Smooth muscle cell (in vitro differentiated cells): ENCODE measurements at regions not wholly inside any gene's neighbourhood (a gene's known extent, or its start where the extent isn't known, plus 50 kb on each side); places are given as distances from the start of the nearest gene placed in this dataset.

Experiments
- DNase-seq: peaks from one replicate; lab custom pipeline; 2025; ENCODE audit not compliant: unreplicated experiment; lab: John Stamatoyannopoulos, UW
- H2AFZ ChIP-seq: fragments of 200-600 bp; sonication (generic); 2 replicates; pipeline ENCODE4 v1.6.0; 2016; ENCODE audit warnings: antibody characterized with exemption, low read depth, mild to moderate bottlenecking
- H3F3A ChIP-seq: fragments of 200-600 bp; sonication (generic); 2 replicates; pipeline ENCODE4 v1.6.0; 2017; ENCODE audit warnings: antibody characterized with exemption, low read depth
- H3K27ac ChIP-seq: fragments of 200-600 bp; sonication (generic); 2 replicates; pipeline ENCODE4 v1.5.1; 2016; ENCODE audit warnings: low read depth, mild to moderate bottlenecking
- H3K27me3 ChIP-seq: fragments of 200-600 bp; sonication (generic); 2 replicates; pipeline ENCODE4 v1.6.1; 2016; ENCODE audit warnings: low read depth, mild to moderate bottlenecking
- H3K36me3 ChIP-seq: fragments of 200-600 bp; sonication (generic); 2 replicates; pipeline ENCODE4 v1.5.1; 2016; ENCODE audit warnings: low read depth
- H3K4me1 ChIP-seq: fragments of 200-600 bp; sonication (generic); 2 replicates; pipeline ENCODE4 v1.5.1; 2016; ENCODE audit warnings: low read depth
- H3K4me2 ChIP-seq: fragments of 200-600 bp; sonication (generic); 2 replicates; pipeline ENCODE4 v1.6.0; 2016; ENCODE audit warnings: mild to moderate bottlenecking
- H3K4me3 ChIP-seq: fragments of 200-600 bp; sonication (generic); 2 replicates; pipeline ENCODE4 v1.5.1; 2016; ENCODE audit warnings: mild to moderate bottlenecking
- H3K79me2 ChIP-seq: fragments of 200-600 bp; sonication (generic); 2 replicates; pipeline ENCODE4 v1.6.0; 2016; ENCODE audit warnings: low read depth, mild to moderate bottlenecking
- H3K9ac ChIP-seq: fragments of 200-600 bp; sonication (generic); 2 replicates; pipeline ENCODE4 v1.6.0; 2016; ENCODE audit warnings: low read depth
- H3K9me3 ChIP-seq: fragments of 200-600 bp; sonication (generic); replicated peaks from 2 replicates; pipeline ENCODE4 v1.5.1; 2016; ENCODE audit warnings: low read depth
- H4K20me1 ChIP-seq: fragments of 200-600 bp; sonication (generic); 2 replicates; pipeline ENCODE4 v1.6.0; 2016; ENCODE audit warnings: low read depth
- WGBS: methylation state at CpG from one replicate; pipeline ENCODE4 v1.1.7; 2016; ENCODE audit warnings: low lambda C conversion rate; 5-methylcytosine and 5-hydroxymethylcytosine counted together
- TF ChIP-seq, protein P1 (sequence below): fragments of 200-600 bp; sonication (generic); IDR thresholded peaks from 2 replicates; pipeline ENCODE4 v1.5.1; 2017; ENCODE audit warnings: borderline replicate concordance, mild to moderate bottlenecking, antibody characterized with exemption; ENCODE audit not compliant: insufficient read depth, poor library complexity, severe bottlenecking

DNA sequence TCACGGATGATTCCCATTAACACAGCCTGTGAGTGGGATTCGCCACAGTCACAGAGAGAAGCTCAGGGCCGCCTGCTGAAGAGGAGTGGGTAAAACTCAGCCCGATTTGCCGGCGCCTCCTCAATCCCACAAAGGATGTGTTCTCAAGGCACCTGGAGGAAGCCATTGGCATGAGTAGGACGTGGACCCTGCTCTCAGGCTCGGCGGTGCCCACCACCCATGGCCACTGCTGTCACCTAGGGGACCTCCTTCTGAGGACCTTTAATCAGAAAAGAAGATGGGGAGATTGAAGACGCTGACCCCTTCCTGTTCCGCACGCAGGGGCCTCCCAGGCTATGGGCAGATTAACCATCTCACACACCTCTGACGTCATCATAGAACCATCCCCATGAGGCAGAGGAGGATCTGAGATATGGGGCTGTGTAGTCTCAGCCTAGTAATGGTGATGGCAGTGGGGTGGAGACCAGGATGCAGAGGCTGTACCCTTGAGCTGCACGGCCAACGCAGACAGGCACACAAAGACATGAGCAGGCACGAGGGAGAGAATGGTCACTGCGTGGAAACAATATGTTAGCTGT lies 571.8 kb downstream of the BRD1 start:
- H3F3A ChIP-seq = no peaks in the 10 kb centered on the region
- H2AFZ ChIP-seq = no peak overlapping the region
- H3K36me3 ChIP-seq = no peaks in the 10 kb centered on the region
- DNase-seq = no peak
- H3K4me1 ChIP-seq = peaks cover 6% of the 10 kb centered on the region
- no peak overlapping the region for H3K4me2 ChIP-seq
- no peaks in the 10 kb centered on the region for H4K20me1 ChIP-seq
- TF ChIP-seq, protein P1, sequence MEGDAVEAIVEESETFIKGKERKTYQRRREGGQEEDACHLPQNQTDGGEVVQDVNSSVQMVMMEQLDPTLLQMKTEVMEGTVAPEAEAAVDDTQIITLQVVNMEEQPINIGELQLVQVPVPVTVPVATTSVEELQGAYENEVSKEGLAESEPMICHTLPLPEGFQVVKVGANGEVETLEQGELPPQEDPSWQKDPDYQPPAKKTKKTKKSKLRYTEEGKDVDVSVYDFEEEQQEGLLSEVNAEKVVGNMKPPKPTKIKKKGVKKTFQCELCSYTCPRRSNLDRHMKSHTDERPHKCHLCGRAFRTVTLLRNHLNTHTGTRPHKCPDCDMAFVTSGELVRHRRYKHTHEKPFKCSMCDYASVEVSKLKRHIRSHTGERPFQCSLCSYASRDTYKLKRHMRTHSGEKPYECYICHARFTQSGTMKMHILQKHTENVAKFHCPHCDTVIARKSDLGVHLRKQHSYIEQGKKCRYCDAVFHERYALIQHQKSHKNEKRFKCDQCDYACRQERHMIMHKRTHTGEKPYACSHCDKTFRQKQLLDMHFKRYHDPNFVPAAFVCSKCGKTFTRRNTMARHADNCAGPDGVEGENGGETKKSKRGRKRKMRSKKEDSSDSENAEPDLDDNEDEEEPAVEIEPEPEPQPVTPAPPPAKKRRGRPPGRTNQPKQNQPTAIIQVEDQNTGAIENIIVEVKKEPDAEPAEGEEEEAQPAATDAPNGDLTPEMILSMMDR = no peak
- H3K27ac ChIP-seq = no peak overlapping the region
- H3K9me3 ChIP-seq = no peaks in the 10 kb centered on the region
- no peak overlapping the region for H3K9ac ChIP-seq
- no peak overlapping the region for H3K4me3 ChIP-seq
- H3K27me3 ChIP-seq = no peaks in the 10 kb centered on the region
- no peaks in the 10 kb centered on the region for H3K79me2 ChIP-seq
- WGBS = 85% methylated on average over 17 of the region's 17 CpGs

DNA sequence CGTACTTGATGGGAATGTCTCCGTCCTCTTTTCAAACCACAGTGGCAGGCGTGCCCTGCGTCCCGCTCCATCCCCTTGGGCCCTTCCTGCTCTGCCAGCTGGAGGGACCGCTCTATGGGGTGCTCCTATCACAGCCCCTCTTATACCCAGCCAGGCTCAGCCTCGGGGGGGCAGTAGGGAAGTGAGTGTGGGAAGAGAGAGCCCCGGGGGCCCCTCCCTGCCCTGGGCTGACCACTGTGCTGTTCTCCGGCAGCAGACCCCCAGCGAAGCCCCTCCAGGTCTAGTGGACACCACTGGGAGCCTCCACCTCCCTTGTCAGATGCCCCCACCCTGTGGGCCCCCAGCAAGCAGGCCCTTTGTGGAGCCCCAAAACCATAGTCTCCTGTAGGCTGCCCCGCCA lies 572.5 kb downstream of the BRD1 start:
- Histone ChIP-seq H4K20me1 (no peaks in the 10 kb centered on the region), H3K4me3 (no peak overlapping the region), H3K4me2 (no peak overlapping the region), H2AFZ (no peak overlapping the region), H3F3A (no peaks in the 10 kb centered on the region), H3K27me3 (no peaks in the 10 kb centered on the region), H3K9me3 (no peaks in the 10 kb centered on the region), H3K36me3 (no peaks in the 10 kb centered on the region), H3K9ac (no peak overlapping the region), H3K79me2 (no peaks in the 10 kb centered on the region), H3K4me1 (peaks cover 6% of the 10 kb centered on the region), H3K27ac (no peak overlapping the region)
- TF ChIP-seq, protein P1 = no peak
- WGBS = 90% methylated on average over 11 of the region's 11 CpGs
- no peak for DNase-seq

DNA sequence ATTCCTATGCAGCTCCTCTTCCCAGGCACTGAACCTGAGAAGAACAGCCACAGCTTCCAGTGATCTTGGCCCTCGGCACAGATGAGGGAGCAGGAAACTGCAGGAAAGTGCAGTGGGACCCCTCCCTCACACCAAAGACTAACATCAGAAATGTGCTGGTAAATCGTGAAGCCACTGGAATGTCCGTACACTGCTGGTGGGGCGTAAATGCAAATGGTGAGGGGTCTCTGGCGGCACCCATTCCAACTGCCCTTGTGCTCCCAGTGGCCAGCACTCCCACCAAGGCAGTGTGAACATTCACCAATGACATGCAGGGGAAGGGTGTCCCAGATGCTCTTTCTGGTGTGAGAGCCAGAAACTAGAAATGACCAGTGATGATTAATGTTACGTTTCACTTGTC lies 574.0 kb downstream of the BRD1 start:
- WGBS = 89% methylated on average over 6 of the region's 6 CpGs
- no peaks in the 10 kb centered on the region for H3K4me1 ChIP-seq
- H3K27ac ChIP-seq = no peak overlapping the region
- no peak overlapping the region for H3K9ac ChIP-seq
- H4K20me1 ChIP-seq = no peaks in the 10 kb centered on the region
- H3K79me2 ChIP-seq = no peaks in the 10 kb centered on the region
- no peak for DNase-seq
- no peak overlapping the region for H3K4me2 ChIP-seq
- TF ChIP-seq, protein P1 = no peak
- H3K4me3 ChIP-seq = no peak overlapping the region
- H3K9me3 ChIP-seq = no peaks in the 10 kb centered on the region
- H3K27me3 ChIP-seq = no peaks in the 10 kb centered on the region
- H3K36me3 ChIP-seq = no peaks in the 10 kb centered on the region
- H3F3A ChIP-seq = no peaks in the 10 kb centered on the region
- H2AFZ ChIP-seq = no peak overlapping the region

DNA sequence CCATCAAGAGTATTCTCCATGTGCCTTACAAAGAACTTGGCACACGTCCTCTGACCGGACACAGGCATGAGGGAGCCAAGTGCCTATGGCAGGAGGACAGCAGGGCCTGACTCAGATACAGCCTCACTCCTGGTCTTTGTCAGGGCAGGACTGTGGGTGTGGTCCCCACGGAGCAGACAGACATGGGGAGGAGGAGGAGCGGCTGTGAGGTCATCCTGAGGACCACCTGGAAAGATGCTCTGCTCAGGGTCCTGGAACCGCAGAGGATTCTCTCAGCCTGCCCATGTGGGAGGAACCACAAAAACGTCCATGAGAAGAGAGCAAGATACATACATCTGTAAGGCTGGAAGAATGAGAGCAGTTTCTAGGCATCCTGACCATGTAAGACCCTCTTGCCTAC lies 576.3 kb downstream of the BRD1 start:
- Histone ChIP-seq H4K20me1 (no peaks in the 10 kb centered on the region), H3K27ac (no peak overlapping the region), H3K9me3 (no peaks in the 10 kb centered on the region), H3F3A (no peaks in the 10 kb centered on the region), H3K4me2 (no peak overlapping the region), H3K79me2 (no peaks in the 10 kb centered on the region), H3K9ac (no peak overlapping the region), H3K4me3 (no peak overlapping the region), H3K36me3 (no peaks in the 10 kb centered on the region), H3K4me1 (no peaks in the 10 kb centered on the region), H2AFZ (no peak overlapping the region), H3K27me3 (no peaks in the 10 kb centered on the region)
- DNase-seq = no peak
- WGBS = 78% methylated on average over 6 of the region's 6 CpGs
- TF ChIP-seq, protein P1 = no peak
